Heart left ventricle (tissue), 16 donors: ENCODE measurements at regions not wholly inside any gene's neighbourhood (a gene's known extent, or its start where the extent isn't known, plus 50 kb on each side); places are given as distances from the start of the nearest gene placed in this dataset.
A peak's percentile ranks its signal among the peaks of the same experiment; 100 is the strongest.

Experiments used
- ATAC-seq, 4 donors: fragments of 200-7000 bp; cut with Tn5 transposase; one replicate each; pipeline ENCODE4 v1.9.1; 2020 to 2022; ENCODE audit warnings: moderate library complexity in 4 of 4, mild to moderate bottlenecking in 3 of 4, moderate number of reproducible peaks in 1 of 4
- DNase-seq, 5 donors: peaks; one replicate each; pipeline ENCODE4 v3.0.0-alpha.2; 2020
- H3K27ac ChIP-seq, 12 donors: fragments of 200-600 bp; sonication (generic) in 4 of 12; one replicate each; pipeline versions ENCODE4 v1.5.0 to v1.8.0; 2016 to 2022; ENCODE audit warnings: mild to moderate bottlenecking in 2 of 12
- H3K27me3 ChIP-seq, 9 donors: fragments of 200-600 bp; sonication (generic) in 2 of 9; one replicate each; pipeline versions ENCODE4 v1.5.1 to v1.8.0; 2016 to 2022; ENCODE audit warnings: mild to moderate bottlenecking in 3 of 9
- H3K36me3 ChIP-seq, 9 donors: fragments of 200-600 bp; sonication (generic) in 2 of 9; one replicate each; pipeline versions ENCODE4 v1.5.0 to v1.8.0; 2018 to 2022; ENCODE audit warnings: mild to moderate bottlenecking in 2 of 9
- H3K4me1 ChIP-seq, 12 donors: fragments of 200-600 bp; sonication (generic) in 4 of 12; one replicate each; pipeline versions ENCODE4 v1.5.0 to v1.8.0; 2016 to 2022; ENCODE audit warnings: mild to moderate bottlenecking in 3 of 12
- H3K4me3 ChIP-seq, 12 donors: fragments of 200-600 bp; sonication (generic) in 4 of 12; one replicate each; pipeline versions ENCODE4 v1.5.0 to v1.8.0; 2017 to 2022; ENCODE audit warnings: mild to moderate bottlenecking in 9 of 12, moderate library complexity in 4 of 12
- H3K9me3 ChIP-seq, 12 donors: fragments of 200-600 bp; sonication (generic) in 4 of 12; one replicate each; pipeline versions ENCODE4 v1.5.0 to v1.8.0; 2016 to 2022; ENCODE audit warnings: mild to moderate bottlenecking in 1 of 12
- POLR2A ChIP-seq, 2 donors: fragments of 450-650 bp; IDR thresholded peaks; one replicate each; pipeline ENCODE4 v1.6.1; 2017; ENCODE audit warnings: antibody characterized with exemption in 2 of 2, mild to moderate bottlenecking in 2 of 2, moderate library complexity in 2 of 2
- WGBS, 4 donors: extraction: QIAGEN DNeasy Blood & Tissue Kit in 2 of 4; methylation state at CpG; one replicate each; pipeline versions ENCODE4 v1.1.5 to v1.1.7; 2013 to 2018; 5-methylcytosine and 5-hydroxymethylcytosine counted together
- intact Hi-C, 10 donors: fragments of 100-400 bp; cut with DNase I; formaldehyde crosslinking; loops; one replicate each; pipeline versions ENCODE4 v1.11.1 to v1.14.2; 2022
- TF ChIP-seq, protein P1 (sequence below), 12 donors: fragments of 200-600 bp; sonication (generic) in 4 of 12; IDR thresholded peaks; one replicate each; pipeline versions ENCODE4 v1.5.0 to v1.8.0; 2018 to 2022; ENCODE audit warnings: antibody characterized with exemption in 12 of 12, mild to moderate bottlenecking in 5 of 12
- donor health status: ischemic (EF 13 %, LVEDD 7.1; RV severe dilation, severe dysfunction).
- donor health status: healthy with polysubstance abuse.
- donor health status: DM: no; HTN: yes; CAD: no.
- donor health status: DM: no; HTN: no; CAD: no.
- donor health status: ischemic (EF 25% LVEDD 6.9; RV normal size, moderate dysfunction).
- donor health status: ischemic (EF 25% LVEDD 5.7; RV mildly dilated, moderate dysfunction).
- donor health status: healthy.
- donor health status: DM: yes; HTN: yes; CAD: no.
- donor health status: ischemic (EF 35%, LVEDD 5.7; RV mildly dilated, moderate dysfunction).
- donor health status: nonischemic (EF 11% LVEDD 7.7; RV severe dilation, severe dysfunction).
- donor health status: DM: yes; HTN: yes; CAD: no.
- donor health status: PGD.
- donor health status: ischemic (EF 29% LVEDD 5.4; RV normal size, mild dysfunction).
- donor health status: nonischemic (EF 23%, LVEDD 6.1; RV moderate dilation, normal function).

DNA sequence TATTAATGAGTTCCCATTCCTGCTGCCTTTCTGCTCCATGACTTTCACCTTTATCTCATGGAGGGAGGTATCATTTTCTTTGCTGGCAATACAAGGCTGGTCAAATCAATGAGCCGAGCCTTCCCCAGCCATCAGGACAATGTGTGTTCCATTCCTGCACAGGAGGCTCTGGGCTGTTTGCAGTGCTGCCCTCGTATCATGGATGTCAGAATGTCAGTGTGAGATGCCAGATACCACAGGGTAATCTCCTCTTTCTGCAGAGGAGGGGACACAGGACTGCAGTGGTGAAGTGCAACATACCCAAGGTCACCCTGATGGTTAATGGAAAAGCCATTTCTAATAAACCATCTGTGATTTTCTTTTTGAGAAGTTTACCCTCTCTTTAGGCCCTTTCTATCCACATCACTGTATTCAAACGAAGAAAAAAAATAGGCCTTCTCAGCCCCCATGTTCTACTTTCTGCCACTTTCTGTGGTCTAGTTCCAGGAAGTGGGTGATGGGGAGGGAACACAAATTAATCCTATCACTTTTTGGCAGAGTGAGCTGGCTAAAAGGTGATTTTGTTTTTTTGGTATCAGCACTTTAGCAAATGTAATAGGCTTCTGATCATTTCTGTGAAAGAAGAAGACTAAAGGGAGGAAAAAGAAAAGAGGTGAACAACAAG lies 490.2 kb upstream of the BOD1L1 start:
- Histone ChIP-seq H3K27ac (no peak overlapping the region), H3K4me1 (peaks cover 0 to 5% (median 0%) of the 10 kb centered on the region in 12 donors), H3K36me3 (no peaks in the 10 kb centered on the region), H3K27me3 (no peaks in the 10 kb centered on the region), H3K4me3 (no peak overlapping the region), H3K9me3 (no peaks in the 10 kb centered on the region)
- TF ChIP-seq, protein P1, sequence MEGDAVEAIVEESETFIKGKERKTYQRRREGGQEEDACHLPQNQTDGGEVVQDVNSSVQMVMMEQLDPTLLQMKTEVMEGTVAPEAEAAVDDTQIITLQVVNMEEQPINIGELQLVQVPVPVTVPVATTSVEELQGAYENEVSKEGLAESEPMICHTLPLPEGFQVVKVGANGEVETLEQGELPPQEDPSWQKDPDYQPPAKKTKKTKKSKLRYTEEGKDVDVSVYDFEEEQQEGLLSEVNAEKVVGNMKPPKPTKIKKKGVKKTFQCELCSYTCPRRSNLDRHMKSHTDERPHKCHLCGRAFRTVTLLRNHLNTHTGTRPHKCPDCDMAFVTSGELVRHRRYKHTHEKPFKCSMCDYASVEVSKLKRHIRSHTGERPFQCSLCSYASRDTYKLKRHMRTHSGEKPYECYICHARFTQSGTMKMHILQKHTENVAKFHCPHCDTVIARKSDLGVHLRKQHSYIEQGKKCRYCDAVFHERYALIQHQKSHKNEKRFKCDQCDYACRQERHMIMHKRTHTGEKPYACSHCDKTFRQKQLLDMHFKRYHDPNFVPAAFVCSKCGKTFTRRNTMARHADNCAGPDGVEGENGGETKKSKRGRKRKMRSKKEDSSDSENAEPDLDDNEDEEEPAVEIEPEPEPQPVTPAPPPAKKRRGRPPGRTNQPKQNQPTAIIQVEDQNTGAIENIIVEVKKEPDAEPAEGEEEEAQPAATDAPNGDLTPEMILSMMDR (IDR thresholded peaks at IDR 0.05), result no peak
- TF ChIP-seq POLR2A (IDR thresholded peaks at IDR 0.05), result no peak
- 48 to 59% (median 57%) methylated on average over 3 of the region's 3 CpGs for WGBS, 4 donors
- ATAC-seq (peak; percentile 50 to 90 (median 74)), DNase-seq (peak in 1 of 5 donors; percentile 19)
- intact Hi-C loops, result no loop called here

DNA sequence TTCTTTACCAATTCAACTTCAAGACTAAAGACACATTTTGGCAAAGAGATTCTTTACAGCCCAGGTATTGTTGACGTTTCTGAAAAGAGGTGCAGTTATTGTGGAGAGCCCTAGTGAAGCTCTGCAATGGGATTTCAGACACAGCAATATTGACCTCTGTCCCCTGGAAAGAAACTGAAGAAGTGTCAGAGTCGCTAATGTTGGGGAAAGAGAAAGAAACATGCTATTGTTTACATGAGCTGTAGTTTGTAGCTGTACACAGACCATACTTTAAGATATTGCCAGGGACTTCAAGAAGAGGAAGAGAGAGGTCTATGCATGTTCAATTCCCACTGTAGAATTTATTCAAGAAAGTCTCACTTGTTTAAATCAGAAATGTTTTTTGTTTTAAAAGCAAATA lies 497.3 kb upstream of the BOD1L1 start:
- Histone ChIP-seq H3K36me3 (no peaks in the 10 kb centered on the region), H3K4me1 (peaks cover 0 to 13% (median 0%) of the 10 kb centered on the region in 12 donors), H3K9me3 (no peaks in the 10 kb centered on the region), H3K27me3 (no peaks in the 10 kb centered on the region), H3K4me3 (no peak overlapping the region), H3K27ac (no peak overlapping the region)
- ATAC-seq (no peak), DNase-seq (no peak)
- 61 to 74% (median 71%) methylated on average over 2 of the region's 2 CpGs for WGBS, 4 donors
- intact Hi-C loops, result no loop called here
- TF ChIP-seq, protein P1 (IDR thresholded peaks at IDR 0.05), result no peak
- TF ChIP-seq POLR2A (IDR thresholded peaks at IDR 0.05), result no peak

DNA sequence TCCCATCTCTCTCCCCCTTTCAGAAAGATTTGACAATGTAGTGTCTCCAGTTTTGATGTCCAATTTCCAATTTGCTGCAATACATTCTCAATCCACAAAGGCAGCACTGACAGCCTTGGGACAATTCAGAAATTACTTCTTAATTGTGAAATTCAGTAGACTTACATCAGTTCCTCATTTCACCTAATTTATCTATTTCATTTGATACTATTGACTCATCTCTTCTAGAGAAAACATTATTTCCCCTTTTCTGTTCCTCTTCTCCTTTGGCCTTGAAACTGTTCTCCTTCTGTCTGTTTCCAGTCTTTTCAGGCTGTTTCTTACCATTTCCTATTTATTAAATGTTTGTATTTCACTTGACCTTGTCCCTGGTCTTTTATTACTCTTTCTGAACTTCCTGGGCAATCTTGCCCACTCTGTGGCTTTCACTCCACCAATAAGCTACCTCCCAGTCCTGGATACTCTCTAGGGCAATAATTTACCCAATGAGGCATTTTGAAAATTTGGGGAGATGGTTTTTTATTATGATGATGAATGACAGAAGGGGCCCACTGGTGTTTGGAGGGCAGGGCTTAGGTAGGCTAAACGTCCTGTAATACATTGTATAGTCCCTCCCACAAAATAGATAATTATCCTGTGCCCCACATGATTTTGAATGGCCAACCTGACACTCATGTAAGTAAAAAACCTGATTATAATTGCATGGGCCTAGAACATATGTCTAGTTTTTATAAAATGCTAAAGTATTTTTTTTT lies 498.0 kb upstream of the BOD1L1 start:
- Histone ChIP-seq H3K9me3 (no peaks in the 10 kb centered on the region), H3K4me3 (no peak overlapping the region), H3K36me3 (no peaks in the 10 kb centered on the region), H3K27ac (peak overlapping the region in 1 of 12 donors; percentile 44), H3K4me1 (peaks cover 0 to 13% (median 0%) of the 10 kb centered on the region in 12 donors), H3K27me3 (no peaks in the 10 kb centered on the region)
- DNase-seq (no peak), ATAC-seq (peak in 3 of 4 donors; percentile 27 to 36 (median 28))
- WGBS, 4 donors, result 49 to 65% (median 60%) methylated on average over 1 of the region's 1 CpG
- TF ChIP-seq, protein P1 (IDR thresholded peaks at IDR 0.05), result no peak
- no peak for TF ChIP-seq POLR2A (IDR thresholded peaks at IDR 0.05)
- intact Hi-C loops, result no loop called here

DNA sequence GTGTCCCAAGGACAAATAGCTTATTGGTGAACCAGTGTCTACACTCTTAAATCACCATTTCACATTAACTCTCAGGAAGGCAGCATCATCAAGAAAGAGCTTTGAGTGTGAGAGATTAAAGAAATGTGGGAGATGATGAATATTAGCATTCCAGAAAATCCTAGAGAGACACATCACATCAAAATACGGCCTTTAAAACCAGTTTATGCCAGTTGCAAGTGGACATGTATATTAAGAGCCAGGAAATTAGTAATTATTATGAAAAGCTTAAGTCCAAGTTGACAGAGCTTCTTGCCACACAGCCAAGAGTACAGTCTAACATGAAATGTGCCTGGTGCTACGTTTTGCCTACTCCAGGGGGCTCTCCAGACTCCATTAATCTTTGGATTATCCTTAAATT lies 503.0 kb upstream of the BOD1L1 start:
- Histone ChIP-seq H3K4me1 (peaks cover 0 to 17% (median 0%) of the 10 kb centered on the region in 12 donors), H3K9me3 (no peaks in the 10 kb centered on the region), H3K36me3 (no peaks in the 10 kb centered on the region), H3K4me3 (no peak overlapping the region), H3K27me3 (no peaks in the 10 kb centered on the region), H3K27ac (no peak overlapping the region)
- intact Hi-C loops, result no loop called here
- DNase-seq, result no peak
- TF ChIP-seq, protein P1 (IDR thresholded peaks at IDR 0.05), result no peak
- no peak for TF ChIP-seq POLR2A (IDR thresholded peaks at IDR 0.05)
- WGBS, 4 donors, result 60 to 76% (median 64%) methylated on average over 2 of the region's 2 CpGs
- ATAC-seq, result no peak
